ENCODE measurements at regions not wholly inside any gene's neighbourhood (a gene's known extent, or its start where the extent isn't known, plus 50 kb on each side); places are given as distances from the start of the nearest gene placed in this dataset.

GRCh38 chr5:18216016-18216415, 581.8 kb downstream of the TAF11L14 start:
- Histone ChIP-seq H3K9ac (no peak overlapping the region), H3K4me2 (ENCODE audit: low read length) (no peak overlapping the region), H3K9me3 (ENCODE audit: control insufficient read depth, low read length) (no peaks in the 10 kb centered on the region), H3K4me1 (no peaks in the 10 kb centered on the region), H3K27me3 (ENCODE audit: control insufficient read depth, insufficient read depth, low read length) (no peaks in the 10 kb centered on the region), H3K79me2 (no peaks in the 10 kb centered on the region), H2AFZ (no peak overlapping the region), H3K4me3 (ENCODE audit: low read depth, low read length) (no peak overlapping the region), H3K36me3 (ENCODE audit: control insufficient read depth, insufficient read depth, low read length) (no peaks in the 10 kb centered on the region), H3K27ac (no peak overlapping the region)
- no peak for TF ChIP-seq CTCF (IDR thresholded peaks at IDR 0.05)

- Histone ChIP-seq H3K27ac (no peak overlapping the region), H3K4me2 (ENCODE audit: low read length) (no peak overlapping the region), H3K36me3 (ENCODE audit: control insufficient read depth, insufficient read depth, low read length) (no peaks in the 10 kb centered on the region), H3K9me3 (ENCODE audit: control insufficient read depth, low read length) (no peaks in the 10 kb centered on the region), H2AFZ (no peak overlapping the region), H3K9ac (no peak overlapping the region), H3K4me1 (no peaks in the 10 kb centered on the region), H3K79me2 (no peaks in the 10 kb centered on the region), H3K4me3 (ENCODE audit: low read depth, low read length) (no peak overlapping the region), H3K27me3 (ENCODE audit: control insufficient read depth, insufficient read depth, low read length) (no peaks in the 10 kb centered on the region)
- TF ChIP-seq CTCF (IDR thresholded peaks at IDR 0.05), result no peak
These were observed 582.5 kb downstream of the TAF11L14 start for GRCh38 chr5:18216729-18217128.

- Histone ChIP-seq H3K79me2 (no peaks in the 10 kb centered on the region), H3K4me3 (ENCODE audit: low read depth, low read length) (no peak overlapping the region), H3K9me3 (ENCODE audit: control insufficient read depth, low read length) (no peaks in the 10 kb centered on the region), H3K9ac (no peak overlapping the region), H3K27ac (no peak overlapping the region), H3K27me3 (ENCODE audit: control insufficient read depth, insufficient read depth, low read length) (no peaks in the 10 kb centered on the region), H2AFZ (no peak overlapping the region), H3K36me3 (ENCODE audit: control insufficient read depth, insufficient read depth, low read length) (no peaks in the 10 kb centered on the region), H3K4me1 (no peaks in the 10 kb centered on the region), H3K4me2 (ENCODE audit: low read length) (no peak overlapping the region)
- TF ChIP-seq CTCF (IDR thresholded peaks at IDR 0.05), result no peak
These were observed 585.0 kb downstream of the TAF11L14 start for GRCh38 chr5:18219241-18219640.

GRCh38 chr5:18220631-18221030, 586.4 kb downstream of the TAF11L14 start:
- no peak overlapping the region for H3K27ac ChIP-seq
- no peak overlapping the region for H3K4me3 ChIP-seq (ENCODE audit: low read depth, low read length)
- H3K79me2 ChIP-seq, result no peaks in the 10 kb centered on the region
- no peak overlapping the region for H2AFZ ChIP-seq
- H3K36me3 ChIP-seq (ENCODE audit: control insufficient read depth, insufficient read depth, low read length), result no peaks in the 10 kb centered on the region
- H3K4me1 ChIP-seq, result no peaks in the 10 kb centered on the region
- no peak for TF ChIP-seq CTCF (IDR thresholded peaks at IDR 0.05)
- H3K4me2 ChIP-seq (ENCODE audit: low read length), result no peak overlapping the region
- H3K9me3 ChIP-seq (ENCODE audit: control insufficient read depth, low read length), result no peaks in the 10 kb centered on the region
- no peaks in the 10 kb centered on the region for H3K27me3 ChIP-seq (ENCODE audit: control insufficient read depth, insufficient read depth, low read length)
- H3K9ac ChIP-seq, result no peak overlapping the region

GRCh38 chr5:18236386-18236785, 602.1 kb downstream of the TAF11L14 start:
- H3K9me3 ChIP-seq (ENCODE audit: control insufficient read depth, low read length), result no peaks in the 10 kb centered on the region
- H3K9ac ChIP-seq, result no peak overlapping the region
- H3K27ac ChIP-seq, result no peak overlapping the region
- H3K79me2 ChIP-seq, result no peaks in the 10 kb centered on the region
- H3K27me3 ChIP-seq (ENCODE audit: control insufficient read depth, insufficient read depth, low read length), result no peaks in the 10 kb centered on the region
- H3K4me2 ChIP-seq (ENCODE audit: low read length), result no peak overlapping the region
- no peaks in the 10 kb centered on the region for H3K4me1 ChIP-seq
- H3K36me3 ChIP-seq (ENCODE audit: control insufficient read depth, insufficient read depth, low read length), result no peaks in the 10 kb centered on the region
- no peak overlapping the region for H2AFZ ChIP-seq
- TF ChIP-seq CTCF (IDR thresholded peaks at IDR 0.05), result no peak
- H3K4me3 ChIP-seq (ENCODE audit: low read depth, low read length), result no peak overlapping the region
